ENCODE measurements at regions not wholly inside any gene's neighbourhood (a gene's known extent, or its start where the extent isn't known, plus 50 kb on each side); places are given as distances from the start of the nearest gene placed in this dataset.

GRCh38 chr5:17930346-17930745 lies 296.1 kb downstream of the TAF11L14 start:
- TF ChIP-seq CTCF (IDR thresholded peaks at IDR 0.05), result no peak
- TF ChIP-seq POLR2A (IDR thresholded peaks at IDR 0.05), result no peak
- no peak for TF ChIP-seq EP300 (IDR thresholded peaks at IDR 0.05)
